ENCODE measurements at regions not wholly inside any gene's neighbourhood (a gene's known extent, or its start where the extent isn't known, plus 50 kb on each side); places are given as distances from the start of the nearest gene placed in this dataset.

GRCh38 chr18:47519706-47520105 is 268.2 kb upstream of the SKOR2 start:
- no peak for DNase-seq (ENCODE audit: low read depth)
- TF ChIP-seq, protein P1, sequence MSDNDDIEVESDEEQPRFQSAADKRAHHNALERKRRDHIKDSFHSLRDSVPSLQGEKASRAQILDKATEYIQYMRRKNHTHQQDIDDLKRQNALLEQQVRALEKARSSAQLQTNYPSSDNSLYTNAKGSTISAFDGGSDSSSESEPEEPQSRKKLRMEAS (IDR thresholded peaks at IDR 0.05; ENCODE audit: low read depth, low read length): no peak
- TF ChIP-seq MYC (IDR thresholded peaks at IDR 0.05; ENCODE audit: low read depth, low read length): no peak
- TF ChIP-seq POLR2A (IDR thresholded peaks at IDR 0.05; ENCODE audit: extremely low read depth, insufficient read length): no peak
- no peak for TF ChIP-seq CTCF (IDR thresholded peaks at IDR 0.05; ENCODE audit: low read depth, low read length)
- H3K4me3 ChIP-seq (ENCODE audit: low read depth, low read length): no peak overlapping the region

DNA sequence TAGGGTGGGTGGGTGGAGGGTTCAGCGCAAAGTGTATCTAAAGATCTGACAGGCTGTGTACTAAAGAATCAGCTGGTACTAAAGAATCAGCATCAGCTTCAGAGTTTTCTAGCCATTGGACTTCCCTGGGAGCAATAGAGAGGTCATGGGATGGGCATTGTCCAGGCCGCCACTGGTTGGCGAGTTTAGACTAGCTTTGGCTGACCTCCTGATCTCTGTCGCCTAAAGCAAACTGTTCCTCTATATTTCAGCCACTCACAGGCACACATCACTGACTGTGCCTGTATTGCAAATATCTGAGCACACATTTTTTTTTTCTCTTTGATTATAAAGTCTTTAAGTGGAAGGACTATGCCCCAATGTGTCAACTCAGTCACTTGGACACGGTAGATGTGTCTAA is 267.8 kb upstream of the SKOR2 start:
- TF ChIP-seq, protein P1 (IDR thresholded peaks at IDR 0.05; ENCODE audit: low read depth, low read length): no peak
- no peak for TF ChIP-seq CTCF (IDR thresholded peaks at IDR 0.05; ENCODE audit: low read depth, low read length)
- TF ChIP-seq MYC (IDR thresholded peaks at IDR 0.05; ENCODE audit: low read depth, low read length): no peak
- TF ChIP-seq POLR2A (IDR thresholded peaks at IDR 0.05; ENCODE audit: extremely low read depth, insufficient read length): no peak
- no peak for DNase-seq (ENCODE audit: low read depth)
- H3K4me3 ChIP-seq (ENCODE audit: low read depth, low read length): no peak overlapping the region

DNA sequence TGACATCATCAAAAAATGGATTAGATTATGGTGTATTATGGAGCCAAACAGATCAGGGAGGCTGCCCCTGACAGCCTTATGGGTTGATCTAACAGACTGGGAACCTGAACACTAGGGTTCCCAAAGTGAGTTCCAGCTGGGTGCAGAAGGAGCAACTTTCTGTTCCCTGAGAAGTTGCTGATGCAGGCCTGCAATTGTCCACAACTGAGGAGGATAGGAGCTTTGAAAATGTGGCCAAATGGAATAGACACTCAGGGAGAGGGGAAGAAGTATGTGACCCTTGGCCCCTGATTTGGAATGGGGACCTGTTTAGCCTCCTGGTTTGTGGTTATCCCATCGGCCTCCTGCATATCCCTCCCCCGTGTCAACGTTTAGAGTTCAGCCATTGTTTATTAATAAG is 262.2 kb upstream of the SKOR2 start:
- TF ChIP-seq POLR2A (IDR thresholded peaks at IDR 0.05; ENCODE audit: extremely low read depth, insufficient read length) (no peak), CTCF (IDR thresholded peaks at IDR 0.05; ENCODE audit: low read depth, low read length) (no peak), MYC (IDR thresholded peaks at IDR 0.05; ENCODE audit: low read depth, low read length) (no peak)
- TF ChIP-seq, protein P1 (IDR thresholded peaks at IDR 0.05; ENCODE audit: low read depth, low read length): no peak
- no peak for DNase-seq (ENCODE audit: low read depth)
- no peak overlapping the region for H3K4me3 ChIP-seq (ENCODE audit: low read depth, low read length)

DNA sequence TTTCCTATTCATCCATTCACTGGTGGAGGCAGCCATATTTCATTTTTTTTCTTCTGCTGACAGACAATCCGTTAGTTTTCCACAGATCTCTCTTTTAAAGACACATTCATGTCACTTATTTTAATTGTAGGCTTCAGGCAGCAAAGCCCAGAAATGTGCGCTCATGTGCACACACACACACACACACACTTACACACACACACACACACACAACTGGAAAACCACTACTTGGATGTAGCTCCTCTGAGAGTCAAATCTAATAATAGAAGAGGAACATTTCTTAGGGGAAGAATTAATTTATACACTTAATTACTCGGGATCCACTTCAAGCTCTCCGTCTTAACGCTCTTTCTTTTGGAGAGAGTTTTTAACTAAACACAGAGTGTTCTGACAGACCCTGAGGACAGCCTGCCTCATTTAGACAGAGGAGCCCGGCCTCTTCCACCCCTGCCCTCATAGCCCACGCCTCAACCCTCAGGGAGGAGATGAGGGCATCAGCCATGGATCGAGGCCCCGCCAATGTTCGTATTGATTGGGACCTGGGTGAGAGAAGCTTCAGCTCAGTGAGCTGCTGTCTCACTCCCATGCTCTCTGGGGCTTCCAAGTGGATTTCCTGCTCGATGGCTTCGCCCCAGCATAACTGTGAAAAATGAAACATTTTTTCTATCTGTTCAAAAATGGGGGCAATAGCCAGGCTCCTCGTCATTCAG is 261.4 kb upstream of the SKOR2 start:
- no peak for DNase-seq (ENCODE audit: low read depth)
- H3K4me3 ChIP-seq (ENCODE audit: low read depth, low read length): no peak overlapping the region
- TF ChIP-seq, protein P1 (IDR thresholded peaks at IDR 0.05; ENCODE audit: low read depth, low read length): no peak
- TF ChIP-seq MYC (IDR thresholded peaks at IDR 0.05; ENCODE audit: low read depth, low read length) (no peak), CTCF (IDR thresholded peaks at IDR 0.05; ENCODE audit: low read depth, low read length) (no peak), POLR2A (IDR thresholded peaks at IDR 0.05; ENCODE audit: extremely low read depth, insufficient read length) (no peak)

DNA sequence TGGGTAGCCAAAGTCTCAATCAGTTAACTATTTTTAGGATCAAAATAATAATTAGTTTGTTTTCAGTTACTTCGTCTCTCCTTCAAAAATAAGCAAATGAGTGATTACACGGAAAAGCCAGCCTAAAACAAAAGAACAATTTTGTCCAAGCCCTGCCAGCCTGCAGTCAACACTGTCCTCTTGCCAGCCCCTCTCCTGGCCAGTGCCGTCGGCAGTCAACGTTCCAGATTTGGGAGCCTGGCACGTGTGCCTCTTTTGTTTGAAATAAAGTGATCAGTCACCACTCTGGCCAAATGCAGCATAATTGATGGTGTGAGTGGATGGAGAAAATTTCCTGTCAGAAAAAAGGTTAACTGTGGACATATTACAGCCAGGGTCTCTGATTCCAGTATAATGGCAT is 260.6 kb upstream of the SKOR2 start:
- DNase-seq (ENCODE audit: low read depth): no peak
- TF ChIP-seq CTCF (IDR thresholded peaks at IDR 0.05; ENCODE audit: low read depth, low read length) (no peak), POLR2A (IDR thresholded peaks at IDR 0.05; ENCODE audit: extremely low read depth, insufficient read length) (no peak)

GRCh38 chr18:47510831-47511230 is 259.4 kb upstream of the SKOR2 start:
- no peak overlapping the region for H3K4me3 ChIP-seq (ENCODE audit: low read depth, low read length)
- no peak for DNase-seq (ENCODE audit: low read depth)
- no peak for TF ChIP-seq CTCF (IDR thresholded peaks at IDR 0.05; ENCODE audit: low read depth, low read length)
- TF ChIP-seq, protein P1 (IDR thresholded peaks at IDR 0.05; ENCODE audit: low read depth, low read length): no peak
- no peak for TF ChIP-seq POLR2A (IDR thresholded peaks at IDR 0.05; ENCODE audit: extremely low read depth, insufficient read length)
- no peak for TF ChIP-seq MYC (IDR thresholded peaks at IDR 0.05; ENCODE audit: low read depth, low read length)

More for the DNA sequence above, 260.6 kb upstream of the SKOR2 start:
- no peak overlapping the region for H3K4me3 ChIP-seq (ENCODE audit: low read depth, low read length)
